ENCODE measurements at regions not wholly inside any gene's neighbourhood (a gene's known extent, or its start where the extent isn't known, plus 50 kb on each side); places are given as distances from the start of the nearest gene placed in this dataset.
"Not testable (repeated sequence)": the region's sequence is repeated elsewhere in the genome, so short reads cannot be mapped to it uniquely, and the experiment has no call there.

DNA sequence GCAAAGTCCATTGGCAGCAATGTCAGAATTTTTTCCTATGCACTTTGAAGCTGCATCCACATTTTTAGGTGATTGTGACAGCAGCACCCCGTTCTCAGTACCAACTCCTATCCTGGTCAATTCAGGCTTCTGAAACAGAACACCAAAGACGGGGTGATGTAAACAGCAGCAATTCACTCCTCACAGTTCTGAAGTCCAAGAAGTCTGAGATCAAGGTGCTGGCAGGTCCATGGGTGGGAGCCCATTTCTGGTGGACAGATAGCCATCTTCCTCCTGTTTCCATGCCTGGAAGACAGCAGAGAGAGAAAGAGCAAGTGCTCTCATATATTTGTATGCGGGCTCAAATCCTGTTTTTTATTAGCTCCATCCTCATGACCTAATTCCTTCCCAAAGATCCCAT, 471.2 kb downstream of the BRD1 start:
- DNase-seq = no peak

DNA sequence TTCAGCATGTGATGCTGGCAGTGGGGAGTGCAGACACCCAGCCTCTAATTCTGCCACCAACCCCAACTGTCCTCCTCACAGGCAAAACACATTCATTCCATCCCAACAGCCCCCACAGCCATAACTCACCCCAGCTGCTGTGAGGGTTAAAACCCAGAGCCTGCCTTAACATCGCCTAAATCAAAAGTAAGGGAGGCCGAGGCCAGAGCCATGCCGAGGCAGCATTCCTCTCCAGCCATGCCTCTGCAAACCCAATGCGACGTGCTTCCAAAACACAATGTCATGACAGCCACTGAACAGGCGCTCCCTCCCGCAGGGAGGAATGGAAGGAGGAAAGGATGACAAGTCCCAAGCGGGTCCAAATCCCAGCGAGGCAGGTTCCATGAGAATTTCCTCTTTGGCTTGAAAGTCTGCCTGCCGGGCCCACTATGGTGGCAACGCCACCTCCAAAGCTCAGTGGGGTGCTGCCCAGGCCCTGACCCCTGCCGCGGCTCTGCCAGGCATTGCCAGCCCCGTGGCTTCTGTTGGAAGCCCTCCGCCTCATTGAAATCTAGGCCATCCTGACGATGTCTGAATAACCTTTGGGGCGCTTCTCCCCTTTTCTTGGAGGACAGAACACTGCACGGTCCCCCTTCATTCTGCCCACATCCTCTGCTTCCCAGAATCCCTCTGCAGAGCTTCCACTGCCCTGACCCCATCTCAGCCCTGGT, 472.3 kb downstream of the BRD1 start:
- DNase-seq = no peak

DNA sequence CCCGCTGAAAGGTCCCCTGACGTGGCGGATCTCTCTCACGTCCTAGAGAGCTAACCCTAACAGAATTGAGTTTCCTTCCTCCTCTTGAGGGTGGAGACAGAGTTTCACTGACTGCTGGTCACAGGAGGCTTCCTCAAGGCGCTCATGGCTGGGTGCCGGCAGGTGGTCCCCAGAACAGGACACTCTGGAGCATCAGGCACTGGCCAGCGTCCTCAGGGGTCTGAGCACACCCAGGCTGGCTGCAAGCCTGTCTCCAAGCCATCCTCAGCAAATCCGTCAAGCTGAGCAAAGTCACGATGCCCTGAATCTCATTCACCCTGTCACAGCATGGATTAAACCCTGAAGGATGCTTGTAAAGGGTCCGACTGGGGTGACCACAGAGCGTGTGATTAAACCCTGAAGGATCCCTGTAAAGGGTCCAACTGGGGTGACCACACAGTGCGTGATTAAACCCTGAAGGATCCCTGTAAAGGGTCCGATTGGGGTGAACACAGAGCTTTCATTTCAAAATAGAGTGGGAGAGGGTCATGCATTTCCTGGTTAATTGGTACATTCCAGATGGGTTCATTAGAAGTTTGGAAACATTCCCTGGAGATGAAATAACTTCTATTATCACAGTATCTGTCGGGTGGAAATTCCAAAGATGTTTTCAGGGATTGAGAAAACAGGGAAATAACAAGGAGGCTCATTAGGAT, 473.0 kb downstream of the BRD1 start:
- no peak for DNase-seq

DNA sequence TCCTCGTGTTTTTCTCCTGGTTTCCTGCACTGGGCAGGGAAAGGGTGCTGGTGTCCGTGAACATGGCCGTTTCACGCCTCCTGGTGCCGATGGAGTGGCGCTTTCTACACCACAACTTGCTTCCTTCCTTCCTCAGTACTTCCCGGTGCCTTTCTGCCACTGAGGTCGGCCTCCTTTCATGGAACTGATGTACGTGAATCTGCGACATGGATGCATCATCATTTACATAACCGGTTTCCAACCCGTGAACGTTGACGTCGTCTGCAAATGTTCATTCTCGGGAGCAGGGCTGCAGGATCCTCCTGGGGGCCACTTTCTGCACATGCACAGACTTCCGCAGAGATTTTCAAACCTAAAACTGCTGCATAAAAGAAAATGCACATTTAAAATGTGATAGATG, 474.4 kb downstream of the BRD1 start:
- DNase-seq = no peak

DNA sequence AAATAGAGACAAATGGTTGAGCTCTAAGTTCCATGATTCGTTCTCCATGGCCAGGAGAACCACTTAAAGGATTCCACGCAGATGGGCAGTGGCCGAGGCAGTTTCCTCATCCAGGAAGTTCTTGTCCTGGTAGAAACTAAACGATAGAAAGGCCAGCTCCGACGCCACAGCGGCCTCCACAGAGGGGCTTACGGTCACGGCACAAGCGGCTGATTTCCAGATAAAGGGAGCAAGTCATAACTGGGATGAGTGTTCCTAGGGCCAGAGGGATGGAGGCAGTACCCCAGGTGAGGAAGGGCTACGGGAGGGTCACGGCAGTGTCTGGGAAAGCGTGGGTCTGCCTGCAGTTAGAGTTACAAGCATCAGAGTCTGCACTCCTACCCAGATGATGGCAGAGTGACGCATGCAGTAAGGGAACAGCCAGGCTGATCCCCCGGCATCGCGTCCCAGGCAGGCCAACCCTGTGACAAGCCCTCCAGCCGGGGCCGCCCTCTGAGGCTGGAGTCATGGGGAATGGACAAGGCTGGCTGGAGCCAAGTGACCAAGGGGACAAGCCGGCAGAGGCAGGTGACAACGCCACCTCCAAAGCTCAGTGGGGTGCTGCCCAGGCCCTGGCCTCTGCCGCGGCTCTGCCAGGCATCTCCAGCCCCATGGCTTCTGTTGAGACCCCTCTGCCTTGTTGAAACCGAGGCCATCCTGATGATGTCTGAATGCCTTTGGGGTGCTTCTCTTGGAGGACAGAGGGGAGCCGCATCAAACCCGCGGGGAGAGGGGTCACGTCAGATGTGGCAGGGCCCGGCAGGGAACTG, 475.1 kb downstream of the BRD1 start:
- no peak for DNase-seq

DNA sequence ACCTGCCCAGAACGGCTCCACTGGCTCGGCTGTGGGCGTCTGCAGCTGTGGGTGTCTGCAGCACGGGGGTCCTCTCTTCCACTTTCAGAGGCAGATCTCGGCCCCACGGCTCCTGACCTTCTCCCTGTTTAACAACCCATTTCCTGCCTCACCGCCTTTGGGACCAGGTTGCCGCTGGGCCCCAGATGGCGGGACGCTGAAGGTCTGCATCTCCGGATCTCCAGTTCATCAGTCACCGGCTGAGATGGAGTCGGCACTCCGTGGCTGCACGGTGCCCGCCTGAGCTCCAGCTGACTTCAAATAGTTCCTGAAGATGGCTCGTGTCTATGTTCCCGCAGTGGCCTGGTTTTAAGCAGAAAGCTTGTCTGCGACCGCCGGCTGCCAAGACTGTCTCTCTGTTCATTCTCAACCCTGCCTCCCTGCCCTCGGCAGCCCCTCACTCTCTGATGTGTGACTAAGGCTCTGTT, 475.9 kb downstream of the BRD1 start:
- no peak for DNase-seq

DNA sequence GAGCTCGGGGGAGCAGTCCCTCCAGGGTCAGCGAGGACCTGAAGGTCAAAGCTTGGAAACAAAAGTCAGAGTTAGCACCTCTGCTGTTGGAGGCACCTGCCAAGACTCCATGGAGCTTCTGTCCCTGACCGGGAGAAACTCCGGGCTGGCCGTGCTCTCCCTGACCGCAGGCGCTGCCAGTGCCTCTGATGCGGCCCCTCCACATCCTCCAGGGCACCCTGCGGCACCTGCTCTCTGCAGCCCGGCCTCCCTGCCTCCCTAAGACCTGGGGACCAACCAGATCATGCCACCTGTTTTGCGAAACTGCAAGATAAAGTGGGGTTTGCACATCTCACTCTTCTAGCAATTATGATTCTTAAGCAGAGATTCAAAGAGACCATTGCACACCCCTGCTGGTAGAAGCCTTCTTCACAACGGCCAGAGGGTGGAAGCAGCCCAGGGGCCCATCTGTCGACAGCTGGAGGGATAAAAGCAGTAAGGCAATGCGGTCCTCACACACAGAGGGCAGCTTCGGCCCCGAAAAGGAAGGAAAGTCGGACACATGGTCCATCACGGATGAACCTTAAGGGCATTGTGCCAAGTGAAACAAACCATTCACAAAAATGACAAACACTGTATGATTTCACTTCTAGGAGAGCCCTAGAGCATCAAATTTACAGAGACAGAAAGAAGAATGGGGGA, 477.1 kb downstream of the BRD1 start:
- DNase-seq = no peak

DNA sequence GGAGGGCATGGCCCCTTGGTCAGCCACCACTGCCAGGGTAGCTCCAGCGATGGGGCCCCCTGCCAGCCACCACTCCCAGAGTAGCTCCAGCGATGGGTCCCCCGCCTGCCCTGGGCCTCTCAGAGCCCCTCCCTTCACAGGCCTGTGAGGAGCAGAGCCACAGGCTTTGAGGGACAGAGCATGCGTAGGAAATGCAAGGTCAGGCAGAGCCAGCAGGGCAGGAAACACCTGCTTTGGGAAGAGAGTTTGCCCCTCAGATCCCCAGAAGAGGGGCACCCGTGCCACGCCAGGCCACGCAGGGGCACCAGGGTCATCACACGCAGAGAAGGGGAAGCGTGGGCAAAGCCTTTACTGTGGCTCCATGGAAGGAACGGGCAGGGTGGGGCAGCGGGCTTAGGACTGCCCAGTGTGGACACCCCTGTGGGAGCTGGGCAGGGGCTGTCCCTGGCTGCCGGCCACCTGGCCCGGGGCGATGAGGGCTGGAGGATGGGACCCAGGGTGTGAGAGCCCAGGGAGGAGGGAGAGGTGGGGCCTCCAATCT, 477.8 kb downstream of the BRD1 start:
- no peak for DNase-seq

DNA sequence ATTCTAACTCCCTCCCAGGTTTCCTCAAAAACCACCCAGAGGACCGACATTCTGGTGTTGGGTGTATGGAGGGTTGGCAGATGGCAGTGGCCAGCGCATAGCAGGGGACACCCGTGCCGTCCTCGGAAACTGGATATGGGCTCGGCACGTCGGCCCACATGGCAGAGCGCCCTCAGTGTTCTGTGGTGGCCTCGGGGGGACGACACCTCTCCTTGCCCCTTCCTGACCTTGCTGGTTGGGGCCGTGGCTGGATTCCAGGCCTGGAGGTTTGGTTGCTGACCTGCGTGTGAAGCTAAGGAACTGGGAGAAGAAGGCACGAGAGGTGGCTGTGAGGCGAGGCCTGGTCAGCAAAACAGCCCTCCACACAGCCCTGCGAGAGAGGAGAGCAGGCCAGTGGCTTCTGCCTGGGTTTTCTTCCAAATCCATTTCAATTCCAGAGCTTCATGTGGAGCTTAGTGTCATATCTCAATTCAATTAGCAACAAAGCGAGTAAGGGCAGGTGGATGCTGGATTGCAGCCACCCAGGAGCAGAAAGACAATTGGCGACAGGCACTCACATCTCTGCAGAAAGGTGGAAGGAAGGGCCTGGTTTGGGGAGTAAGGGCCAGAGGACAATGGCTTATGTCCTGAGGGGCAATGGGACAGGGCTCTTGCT, 478.4 kb downstream of the BRD1 start:
- no peak for DNase-seq

DNA sequence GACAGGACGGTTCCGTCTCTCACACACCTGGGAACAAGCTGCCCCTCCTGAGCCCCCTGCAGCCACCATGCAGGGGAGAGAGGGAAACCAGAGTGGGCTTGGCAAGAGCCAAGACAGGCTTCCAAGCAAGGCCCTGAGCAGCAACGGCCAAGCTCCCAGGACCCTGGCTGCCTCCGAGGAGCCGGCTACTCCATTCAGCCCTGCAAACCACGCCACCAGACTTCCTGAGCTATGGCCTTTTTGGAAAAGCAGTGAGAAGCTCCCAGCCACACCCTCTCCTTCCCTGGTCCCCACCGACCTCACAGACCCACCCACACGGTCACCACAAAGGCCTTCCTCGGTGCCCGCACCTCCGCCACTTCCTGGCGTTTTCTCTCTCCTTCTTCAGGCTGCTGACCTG, 479.0 kb downstream of the BRD1 start:
- DNase-seq = no peak

DNA sequence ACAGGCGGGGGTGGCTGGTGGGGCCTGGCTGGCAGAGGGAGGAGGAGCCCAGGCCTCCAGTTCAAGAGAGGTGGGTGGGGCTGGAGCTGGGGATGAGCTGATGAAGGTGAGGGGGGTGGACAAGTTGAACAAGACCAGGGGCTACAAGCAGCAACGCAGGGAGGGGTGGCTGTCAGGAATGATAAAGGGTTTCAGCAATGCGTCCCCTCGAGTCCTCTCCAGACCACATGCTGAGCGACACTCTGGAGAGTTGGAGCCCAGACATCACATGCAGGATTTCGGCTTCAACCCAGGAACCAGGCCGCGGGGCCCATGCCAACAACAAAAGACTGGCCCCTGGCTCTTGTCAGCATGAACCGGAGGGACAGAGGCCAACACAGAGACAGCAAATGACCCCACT, 480.3 kb downstream of the BRD1 start:
- no peak for DNase-seq

DNA sequence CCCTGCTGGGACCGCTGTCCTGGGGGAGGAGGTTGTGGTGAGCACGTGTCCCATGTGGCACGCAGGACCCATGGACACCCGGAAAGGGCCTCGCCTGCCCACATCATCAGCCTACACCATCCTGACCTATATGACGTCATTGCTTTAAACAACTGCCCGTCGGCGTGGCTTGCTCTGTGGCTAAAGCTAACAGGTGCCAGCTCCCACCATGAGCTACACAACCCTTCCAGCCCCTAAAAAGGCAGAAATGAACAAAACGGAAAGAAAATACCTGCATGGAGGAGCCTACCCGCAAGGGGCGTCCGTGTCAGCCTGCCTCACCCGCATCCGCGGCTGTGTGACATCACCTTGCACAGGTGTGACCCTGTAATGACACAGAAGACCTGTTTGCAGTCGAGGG, 481.8 kb downstream of the BRD1 start:
- no peak for DNase-seq

DNA sequence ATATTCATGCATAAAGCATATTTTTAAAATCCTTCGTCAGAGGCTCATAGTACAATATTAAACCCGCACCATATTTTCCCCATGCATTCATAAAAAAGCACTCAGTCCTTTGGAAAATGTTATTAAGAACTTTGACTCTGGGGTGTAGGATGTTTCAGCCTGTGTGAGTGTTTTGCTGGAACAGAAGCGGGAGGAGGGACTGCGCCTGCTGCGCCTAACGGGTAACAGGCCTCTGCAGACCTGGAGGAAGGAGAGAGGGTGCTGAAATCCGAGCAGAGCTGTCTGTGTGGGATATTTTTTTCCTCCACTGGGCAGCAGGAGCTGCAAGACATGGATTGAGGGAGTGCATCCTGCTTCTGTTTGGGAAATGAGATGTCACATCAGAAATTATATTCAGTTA, 483.0 kb downstream of the BRD1 start:
- no peak for DNase-seq

DNA sequence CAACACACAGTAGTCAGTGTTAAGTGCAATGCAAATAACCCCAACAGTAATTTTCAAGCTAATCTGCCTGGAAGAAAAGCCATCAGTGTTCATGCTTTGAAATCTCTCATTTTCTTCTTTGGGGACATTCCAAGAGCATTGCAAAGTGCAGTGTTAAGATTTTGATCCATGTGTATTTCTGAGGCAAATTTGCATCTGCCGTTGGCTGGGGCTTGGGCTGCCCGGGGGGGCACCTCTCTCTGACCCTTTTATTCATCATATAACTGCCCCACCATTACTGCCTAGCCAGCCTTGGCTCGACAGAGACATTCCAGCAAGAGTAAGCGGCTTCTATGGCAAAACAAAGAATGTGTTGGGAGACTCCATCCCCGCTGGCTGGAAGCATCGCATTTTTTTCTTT, 483.5 kb downstream of the BRD1 start:
- no peak for DNase-seq

DNA sequence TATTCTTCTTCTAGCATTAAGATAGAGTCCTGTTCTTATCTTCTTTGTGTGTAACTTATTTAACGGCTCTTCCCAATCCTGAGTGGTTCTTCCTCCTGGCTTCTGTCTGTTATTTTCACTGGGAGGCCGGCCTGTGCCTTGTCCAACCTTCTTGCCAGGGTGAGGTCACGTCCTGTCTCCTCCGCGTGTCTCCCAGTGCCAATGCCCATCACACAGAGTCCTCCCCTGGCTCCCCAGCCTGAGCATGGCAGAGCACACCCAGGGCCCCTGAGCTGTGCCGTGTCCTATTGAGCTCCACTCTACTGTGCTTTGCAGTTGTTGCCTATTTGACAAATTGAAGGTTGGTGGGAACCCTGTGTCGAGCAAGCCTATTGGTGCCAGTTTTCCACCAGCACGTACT, 487.3 kb downstream of the BRD1 start:
- no peak for DNase-seq

DNA sequence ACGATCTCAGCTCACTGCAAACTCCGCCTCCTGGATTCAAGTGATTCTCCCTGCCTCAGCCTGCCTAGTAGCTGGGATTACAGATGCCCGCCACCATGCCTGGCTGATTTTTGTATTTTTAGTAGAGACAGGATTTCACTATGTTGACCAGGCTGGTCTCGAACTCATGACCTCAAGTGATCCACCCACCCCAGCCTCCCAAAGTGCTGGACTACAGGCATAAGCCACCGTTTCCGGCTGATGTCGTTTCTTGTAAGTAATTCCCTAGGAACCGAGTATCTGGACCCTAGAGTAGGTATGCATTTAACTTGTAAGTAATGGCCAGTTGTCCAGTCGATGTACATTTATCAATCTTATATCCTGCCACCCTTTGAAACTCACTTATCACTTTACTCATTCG, 491.2 kb downstream of the BRD1 start:
- not testable (repeated sequence) for DNase-seq

DNA sequence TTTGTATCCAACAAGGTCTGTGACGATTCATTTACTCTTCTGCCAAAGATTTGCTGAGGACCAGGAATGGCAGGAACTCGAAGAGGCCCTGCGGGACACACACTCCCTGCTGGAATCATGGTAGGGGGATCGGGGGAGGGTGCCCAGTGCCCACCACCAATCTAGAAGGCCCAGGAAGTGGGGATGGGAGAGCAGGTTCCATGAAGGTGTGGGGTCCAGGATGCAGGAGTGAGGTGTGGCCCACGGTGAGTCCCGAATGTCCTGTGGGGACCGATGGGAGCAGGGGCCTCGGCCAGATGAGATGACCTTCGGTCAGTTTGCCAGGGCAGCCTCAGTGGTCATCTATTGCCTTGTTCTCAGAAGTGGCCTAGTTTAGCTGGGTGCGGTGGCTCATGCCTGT, 492.7 kb downstream of the BRD1 start:
- no peak for DNase-seq

DNA sequence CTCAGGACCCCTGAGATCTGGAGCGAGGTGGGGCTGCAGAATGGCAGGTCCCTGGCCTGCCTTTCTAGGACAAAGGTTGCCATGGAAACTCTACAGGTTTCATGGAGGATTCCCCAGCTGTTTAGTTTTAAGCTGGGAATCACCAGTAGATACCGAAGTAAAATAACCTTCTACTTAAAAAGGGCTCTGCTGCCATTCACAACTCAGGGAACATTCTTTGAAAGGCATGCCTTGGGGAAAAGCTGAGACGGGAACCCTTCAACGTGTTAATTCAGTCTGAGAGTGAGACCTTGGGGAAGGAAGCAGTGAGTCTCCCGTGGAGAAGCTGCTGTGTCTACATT, 493.3 kb downstream of the BRD1 start:
- DNase-seq = no peak

DNA sequence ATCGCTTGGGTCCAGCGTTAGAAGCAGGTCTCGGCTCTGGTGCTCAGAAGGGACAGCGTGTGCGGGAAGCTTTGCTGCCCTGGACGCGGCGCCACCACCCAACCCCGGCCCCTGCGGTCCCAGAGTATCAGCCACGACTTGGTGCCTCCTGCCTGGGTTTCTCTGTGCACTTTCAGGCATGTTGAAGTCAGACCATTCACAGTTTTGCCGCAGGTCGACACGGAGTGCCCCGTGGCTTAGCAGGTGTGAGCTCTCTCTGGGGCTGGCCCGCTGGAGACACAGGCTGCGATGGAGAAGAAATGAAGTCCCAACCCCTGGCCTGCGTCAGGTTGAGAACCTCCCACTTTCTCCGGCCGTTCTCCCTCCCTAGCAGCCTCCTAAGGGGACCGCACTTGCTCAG, 494.5 kb downstream of the BRD1 start:
- DNase-seq = no peak

DNA sequence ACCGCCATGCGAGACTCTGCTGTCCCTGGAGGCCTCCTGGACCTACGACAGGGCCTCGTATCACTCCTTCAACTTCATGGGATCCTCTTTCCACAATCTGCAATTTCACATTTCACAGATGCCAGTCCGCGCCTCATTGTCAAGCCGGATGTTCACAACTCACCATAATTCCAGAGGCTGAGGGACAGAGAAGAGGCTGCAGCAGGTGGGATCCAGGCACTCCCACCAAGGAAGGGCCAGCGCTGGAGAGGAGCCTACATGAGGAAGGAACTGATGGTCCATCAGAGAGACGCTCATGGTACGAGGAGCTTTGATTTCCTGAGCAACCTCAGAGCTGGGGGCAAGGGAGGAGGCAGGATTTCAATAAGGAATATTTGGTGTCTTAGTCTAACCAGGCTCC, 495.0 kb downstream of the BRD1 start:
- no peak for DNase-seq

DNA sequence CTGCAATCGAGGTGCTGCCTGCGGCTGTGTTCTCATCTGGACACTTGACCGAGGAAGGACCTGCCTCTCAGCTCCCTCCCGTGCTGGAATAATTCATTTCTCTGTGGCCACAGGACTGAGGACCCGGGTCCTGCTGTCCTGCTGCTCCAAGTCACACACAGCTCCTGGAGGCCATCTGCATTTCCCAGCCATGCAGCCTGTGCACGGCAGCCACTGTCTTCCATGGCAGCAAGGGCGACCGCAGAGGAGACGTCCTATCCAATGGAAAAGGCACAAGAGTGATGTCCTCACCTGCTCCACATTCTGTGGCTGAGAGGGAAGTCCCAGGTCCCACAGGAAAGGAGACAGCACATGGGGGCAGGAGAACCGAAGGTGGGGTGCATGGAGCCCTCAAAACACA, 495.8 kb downstream of the BRD1 start:
- DNase-seq = no peak

DNA sequence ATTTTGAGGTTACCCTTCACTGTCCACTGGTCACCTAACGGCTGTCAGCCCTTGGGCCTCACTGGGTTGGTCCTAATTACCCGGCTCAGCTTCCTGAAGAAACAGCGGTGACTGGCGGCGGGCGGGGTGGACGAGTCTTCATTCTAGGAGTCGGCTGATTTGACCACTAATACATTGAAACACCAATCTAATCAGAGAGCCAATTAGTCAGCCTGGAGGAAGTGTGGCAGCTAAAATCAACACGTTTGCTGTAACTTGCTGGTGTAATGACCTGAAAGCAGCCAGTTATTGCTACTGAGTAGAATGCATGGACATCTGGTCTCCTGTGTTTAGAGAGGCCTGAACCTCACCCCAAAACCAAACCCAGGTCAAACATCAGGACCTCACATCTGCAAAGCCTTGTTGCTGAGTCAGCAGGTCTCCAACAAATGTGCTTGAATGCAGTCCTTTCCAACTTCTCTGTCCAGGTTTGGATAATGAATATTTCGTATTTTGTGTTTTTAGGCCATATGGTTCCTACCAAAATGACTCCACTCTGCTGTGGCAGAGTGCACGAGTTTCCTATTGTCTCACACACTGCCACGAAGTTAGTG, 496.4 kb downstream of the BRD1 start:
- DNase-seq = no peak
